ENCODE measurements at regions not wholly inside any gene's neighbourhood (a gene's known extent, or its start where the extent isn't known, plus 50 kb on each side); places are given as distances from the start of the nearest gene placed in this dataset.

- no peak for DNase-seq (ENCODE audit: low spot score)
- no peak overlapping the region for H3K4me3 ChIP-seq (ENCODE audit: severe bottlenecking)
- TF ChIP-seq CTCF (IDR thresholded peaks at IDR 0.05; ENCODE audit: poor library complexity, severe bottlenecking) = no peak
- no peaks in the 10 kb centered on the region for H3K4me1 ChIP-seq (ENCODE audit: insufficient read depth, poor library complexity, severe bottlenecking)
- H3K27me3 ChIP-seq (ENCODE audit: insufficient read depth, poor library complexity, severe bottlenecking) = no peaks in the 10 kb centered on the region
- no peak for ATAC-seq (ENCODE audit: low read depth)
- H3K9me3 ChIP-seq (ENCODE audit: severe bottlenecking) = no peaks in the 10 kb centered on the region
- H3K27ac ChIP-seq (ENCODE audit: poor library complexity, severe bottlenecking) = no peak overlapping the region
- no peaks in the 10 kb centered on the region for H3K36me3 ChIP-seq (ENCODE audit: low read depth)
These were observed 55.7 kb upstream of the RNPC3 start for GRCh38 chr1:103469801-103470200.

GRCh38 chr1:103467100-103467499 lies 58.4 kb upstream of the RNPC3 start:
- Histone ChIP-seq H3K27me3 (ENCODE audit: insufficient read depth, poor library complexity, severe bottlenecking) (peaks cover 3% of the 10 kb centered on the region), H3K27ac (ENCODE audit: poor library complexity, severe bottlenecking) (no peak overlapping the region), H3K36me3 (ENCODE audit: low read depth) (no peaks in the 10 kb centered on the region), H3K4me3 (ENCODE audit: severe bottlenecking) (no peak overlapping the region), H3K4me1 (ENCODE audit: insufficient read depth, poor library complexity, severe bottlenecking) (no peaks in the 10 kb centered on the region), H3K9me3 (ENCODE audit: severe bottlenecking) (no peaks in the 10 kb centered on the region)
- no peak for TF ChIP-seq CTCF (IDR thresholded peaks at IDR 0.05; ENCODE audit: poor library complexity, severe bottlenecking)
- DNase-seq (ENCODE audit: low spot score) (no peak), ATAC-seq (ENCODE audit: low read depth) (no peak)

- ATAC-seq (ENCODE audit: low read depth) (no peak), DNase-seq (ENCODE audit: low spot score) (no peak)
- TF ChIP-seq CTCF (IDR thresholded peaks at IDR 0.05; ENCODE audit: poor library complexity, severe bottlenecking) = peak; percentile 77
- Histone ChIP-seq H3K9me3 (ENCODE audit: severe bottlenecking) (no peaks in the 10 kb centered on the region), H3K27me3 (ENCODE audit: insufficient read depth, poor library complexity, severe bottlenecking) (peaks cover 3% of the 10 kb centered on the region), H3K36me3 (ENCODE audit: low read depth) (no peaks in the 10 kb centered on the region), H3K4me1 (ENCODE audit: insufficient read depth, poor library complexity, severe bottlenecking) (no peaks in the 10 kb centered on the region), H3K27ac (ENCODE audit: poor library complexity, severe bottlenecking) (no peak overlapping the region), H3K4me3 (ENCODE audit: severe bottlenecking) (no peak overlapping the region)
These were observed 64.1 kb upstream of the RNPC3 start for GRCh38 chr1:103461161-103462105.

GRCh38 chr1:103460511-103460910 lies 65.0 kb upstream of the RNPC3 start:
- no peak for TF ChIP-seq CTCF (IDR thresholded peaks at IDR 0.05; ENCODE audit: poor library complexity, severe bottlenecking)
- no peak for ATAC-seq (ENCODE audit: low read depth)
- no peaks in the 10 kb centered on the region for H3K9me3 ChIP-seq (ENCODE audit: severe bottlenecking)

GRCh38 chr1:103459346-103459745 lies 66.2 kb upstream of the RNPC3 start:
- no peaks in the 10 kb centered on the region for H3K9me3 ChIP-seq (ENCODE audit: severe bottlenecking)
- DNase-seq (ENCODE audit: low spot score) (no peak), ATAC-seq (ENCODE audit: low read depth) (no peak)
- peaks cover 3% of the 10 kb centered on the region for H3K27me3 ChIP-seq (ENCODE audit: insufficient read depth, poor library complexity, severe bottlenecking)
- H3K27ac ChIP-seq (ENCODE audit: poor library complexity, severe bottlenecking) = no peak overlapping the region
- TF ChIP-seq CTCF (IDR thresholded peaks at IDR 0.05; ENCODE audit: poor library complexity, severe bottlenecking) = no peak
- H3K4me3 ChIP-seq (ENCODE audit: severe bottlenecking) = no peak overlapping the region
- no peaks in the 10 kb centered on the region for H3K36me3 ChIP-seq (ENCODE audit: low read depth)
- H3K4me1 ChIP-seq (ENCODE audit: insufficient read depth, poor library complexity, severe bottlenecking) = no peaks in the 10 kb centered on the region

More at GRCh38 chr1:103460511-103460910, 65.0 kb upstream of the RNPC3 start:
- H3K36me3 ChIP-seq (ENCODE audit: low read depth) = no peaks in the 10 kb centered on the region
- peaks cover 3% of the 10 kb centered on the region for H3K27me3 ChIP-seq (ENCODE audit: insufficient read depth, poor library complexity, severe bottlenecking)
- H3K4me3 ChIP-seq (ENCODE audit: severe bottlenecking) = no peak overlapping the region
- H3K27ac ChIP-seq (ENCODE audit: poor library complexity, severe bottlenecking) = no peak overlapping the region
- no peaks in the 10 kb centered on the region for H3K4me1 ChIP-seq (ENCODE audit: insufficient read depth, poor library complexity, severe bottlenecking)
- DNase-seq (ENCODE audit: low spot score) = no peak

All from RWPE2 (cell line).